ENCODE measurements at regions not wholly inside any gene's neighbourhood (a gene's known extent, or its start where the extent isn't known, plus 50 kb on each side); places are given as distances from the start of the nearest gene placed in this dataset.

DNA sequence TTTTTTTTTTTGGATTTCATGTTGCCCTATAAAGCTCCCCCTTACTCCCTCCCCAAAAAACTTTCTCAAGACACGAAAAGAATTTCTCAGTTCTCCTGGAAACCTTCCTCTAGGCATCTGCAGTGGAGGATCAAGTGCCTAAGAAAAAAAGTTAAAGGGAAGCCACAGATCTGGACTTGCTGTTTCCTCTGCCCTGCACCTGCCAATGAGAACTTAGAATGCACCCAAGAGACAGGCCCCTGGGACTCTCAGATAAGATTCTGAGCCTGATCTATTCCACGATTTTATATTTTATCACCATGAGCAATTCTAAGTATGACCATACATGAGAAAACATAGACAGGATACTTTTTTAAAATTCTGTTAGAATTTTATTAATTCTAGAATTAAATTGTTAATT is 728.9 kb downstream of the BCL11B start:
- TF ChIP-seq, protein P1, sequence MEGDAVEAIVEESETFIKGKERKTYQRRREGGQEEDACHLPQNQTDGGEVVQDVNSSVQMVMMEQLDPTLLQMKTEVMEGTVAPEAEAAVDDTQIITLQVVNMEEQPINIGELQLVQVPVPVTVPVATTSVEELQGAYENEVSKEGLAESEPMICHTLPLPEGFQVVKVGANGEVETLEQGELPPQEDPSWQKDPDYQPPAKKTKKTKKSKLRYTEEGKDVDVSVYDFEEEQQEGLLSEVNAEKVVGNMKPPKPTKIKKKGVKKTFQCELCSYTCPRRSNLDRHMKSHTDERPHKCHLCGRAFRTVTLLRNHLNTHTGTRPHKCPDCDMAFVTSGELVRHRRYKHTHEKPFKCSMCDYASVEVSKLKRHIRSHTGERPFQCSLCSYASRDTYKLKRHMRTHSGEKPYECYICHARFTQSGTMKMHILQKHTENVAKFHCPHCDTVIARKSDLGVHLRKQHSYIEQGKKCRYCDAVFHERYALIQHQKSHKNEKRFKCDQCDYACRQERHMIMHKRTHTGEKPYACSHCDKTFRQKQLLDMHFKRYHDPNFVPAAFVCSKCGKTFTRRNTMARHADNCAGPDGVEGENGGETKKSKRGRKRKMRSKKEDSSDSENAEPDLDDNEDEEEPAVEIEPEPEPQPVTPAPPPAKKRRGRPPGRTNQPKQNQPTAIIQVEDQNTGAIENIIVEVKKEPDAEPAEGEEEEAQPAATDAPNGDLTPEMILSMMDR (IDR thresholded peaks at IDR 0.05; ENCODE audit: low read depth, low read length), result no peak
- no peak for TF ChIP-seq POLR2A (IDR thresholded peaks at IDR 0.05; ENCODE audit: extremely low read depth, insufficient read length)

Data from NB4 (cell line).